ENCODE measurements at regions not wholly inside any gene's neighbourhood (a gene's known extent, or its start where the extent isn't known, plus 50 kb on each side); places are given as distances from the start of the nearest gene placed in this dataset.

GRCh38 chr4:123104310-123105025 lies 182.1 kb upstream of the NUDT6 start:
- DNase-seq, result no peak

GRCh38 chr4:123105026-123105420 lies 182.6 kb upstream of the NUDT6 start:
- DNase-seq, result no peak

- no peak for DNase-seq
These were observed 184.3 kb upstream of the NUDT6 start for GRCh38 chr4:123106747-123107146.

GRCh38 chr4:123107444-123108252 lies 185.3 kb upstream of the NUDT6 start:
- DNase-seq, result no peak

- DNase-seq, result no peak
These were observed 186.7 kb upstream of the NUDT6 start for GRCh38 chr4:123109139-123109538.

GRCh38 chr4:123110147-123110546 lies 187.8 kb upstream of the NUDT6 start:
- DNase-seq, result no peak

- DNase-seq, result no peak
These were observed 188.3 kb upstream of the NUDT6 start for GRCh38 chr4:123110685-123111084.

- no peak for DNase-seq
These were observed 190.8 kb upstream of the NUDT6 start for GRCh38 chr4:123113155-123113554.

- DNase-seq, result no peak
These were observed 191.9 kb upstream of the NUDT6 start for GRCh38 chr4:123114084-123114914.

- DNase-seq, result no peak
These were observed 192.7 kb upstream of the NUDT6 start for GRCh38 chr4:123114915-123115756.

GRCh38 chr4:123116412-123116811 lies 194.0 kb upstream of the NUDT6 start:
- no peak for DNase-seq

- no peak for DNase-seq
These were observed 198.1 kb upstream of the NUDT6 start for GRCh38 chr4:123120473-123120872.

- no peak for DNase-seq
These were observed 199.0 kb upstream of the NUDT6 start for GRCh38 chr4:123121241-123121907.

GRCh38 chr4:123125477-123125876 lies 203.1 kb upstream of the NUDT6 start:
- no peak for DNase-seq

- no peak for DNase-seq
These were observed 204.8 kb upstream of the NUDT6 start for GRCh38 chr4:123127218-123127617.

GRCh38 chr4:123127875-123128274 lies 205.5 kb upstream of the NUDT6 start:
- DNase-seq, result no peak

GRCh38 chr4:123133397-123134050 lies 211.1 kb upstream of the NUDT6 start:
- no peak for DNase-seq

- DNase-seq, result no peak
These were observed 222.2 kb upstream of the NUDT6 start for GRCh38 chr4:123144616-123145015.

GRCh38 chr4:123158576-123158975 lies 236.2 kb upstream of the NUDT6 start:
- DNase-seq, result no peak

GRCh38 chr4:123159479-123159878 lies 237.1 kb upstream of the NUDT6 start:
- DNase-seq, result no peak

GRCh38 chr4:123162859-123163258 lies 233.7 kb upstream of the SPRY1 start:
- DNase-seq, result no peak

Measured in activated effector memory CD4-positive, alpha-beta T cell treated with anti-CD3 and anti-CD28 coated beads, Interleukin-2, amount 50 U/mL, for 16 hours (primary cell).